Stomach smooth muscle (tissue), 2 donors: ENCODE measurements at regions not wholly inside any gene's neighbourhood (a gene's known extent, or its start where the extent isn't known, plus 50 kb on each side); places are given as distances from the start of the nearest gene placed in this dataset.

ENCODE experiments used
- H3K27ac ChIP-seq: one replicate; pipeline ENCODE4 v1.7.0; 2013; ENCODE audit warnings: mild to moderate bottlenecking, low read length, inconsistent platforms
- H3K27me3 ChIP-seq, 2 donors: one replicate each; pipeline ENCODE4 v1.7.0; 2013; ENCODE audit warnings: low read length in 2 of 2; ENCODE audit not compliant: insufficient read depth in 2 of 2, control insufficient read depth in 1 of 2
- H3K36me3 ChIP-seq, 2 donors: one replicate each; pipeline ENCODE4 v1.7.0; 2013; ENCODE audit warnings: low read length in 2 of 2; ENCODE audit not compliant: control insufficient read depth in 2 of 2, insufficient read depth in 2 of 2
- H3K4me1 ChIP-seq: one replicate; pipeline ENCODE4 v1.7.0; 2013; ENCODE audit warnings: low read length; ENCODE audit not compliant: control insufficient read depth, insufficient read depth
- H3K4me3 ChIP-seq, 2 donors: one replicate each; pipeline ENCODE4 v1.7.0; 2013; ENCODE audit warnings: low read length in 2 of 2
- H3K9ac ChIP-seq, 2 donors: one replicate each; pipeline ENCODE4 v1.7.0; 2013; ENCODE audit warnings: low read length in 2 of 2, mild to moderate bottlenecking in 1 of 2
- H3K9me3 ChIP-seq, 2 donors: one replicate each; pipeline ENCODE4 v1.7.0; 2013; ENCODE audit warnings: low read length in 2 of 2; ENCODE audit not compliant: control insufficient read depth in 2 of 2
- donor health status: healthy.
- donor health status: Pancreatic carcinoma.

- no peaks in the 10 kb centered on the region for H3K9me3 ChIP-seq
- H3K4me1 ChIP-seq, result no peaks in the 10 kb centered on the region
Measured at GRCh38 chr11:87440076-87440770, 402.5 kb downstream of the TMEM135 start.

GRCh38 chr11:87438416-87438815, 400.7 kb downstream of the TMEM135 start:
- no peak overlapping the region for H3K4me3 ChIP-seq
- no peaks in the 10 kb centered on the region for H3K36me3 ChIP-seq
- H3K4me1 ChIP-seq, result no peaks in the 10 kb centered on the region
- H3K27ac ChIP-seq, result no peak overlapping the region
- no peaks in the 10 kb centered on the region for H3K9me3 ChIP-seq
- no peak overlapping the region for H3K9ac ChIP-seq
- no peaks in the 10 kb centered on the region for H3K27me3 ChIP-seq

More at GRCh38 chr11:87440076-87440770, 402.5 kb downstream of the TMEM135 start:
- Histone ChIP-seq H3K9ac (no peak overlapping the region), H3K27me3 (no peaks in the 10 kb centered on the region), H3K27ac (no peak overlapping the region), H3K36me3 (no peaks in the 10 kb centered on the region), H3K4me3 (no peak overlapping the region)

GRCh38 chr11:87437844-87438223, 400.1 kb downstream of the TMEM135 start:
- H3K9me3 ChIP-seq, result no peaks in the 10 kb centered on the region
- H3K27me3 ChIP-seq, result no peaks in the 10 kb centered on the region
- no peaks in the 10 kb centered on the region for H3K4me1 ChIP-seq
- H3K36me3 ChIP-seq, result no peaks in the 10 kb centered on the region
- no peak overlapping the region for H3K4me3 ChIP-seq
- H3K9ac ChIP-seq, result no peak overlapping the region
- H3K27ac ChIP-seq, result no peak overlapping the region

- Histone ChIP-seq H3K4me1 (no peaks in the 10 kb centered on the region), H3K9me3 (no peaks in the 10 kb centered on the region), H3K27me3 (no peaks in the 10 kb centered on the region), H3K27ac (no peak overlapping the region), H3K36me3 (no peaks in the 10 kb centered on the region), H3K4me3 (no peak overlapping the region), H3K9ac (no peak overlapping the region)
Measured at GRCh38 chr11:87437133-87437843, 399.6 kb downstream of the TMEM135 start.

GRCh38 chr11:87432022-87432421, 394.3 kb downstream of the TMEM135 start:
- no peak overlapping the region for H3K27ac ChIP-seq

GRCh38 chr11:87431392-87431791, 393.7 kb downstream of the TMEM135 start:
- Histone ChIP-seq H3K36me3 (no peaks in the 10 kb centered on the region), H3K27me3 (no peaks in the 10 kb centered on the region), H3K4me1 (no peaks in the 10 kb centered on the region), H3K9me3 (no peaks in the 10 kb centered on the region), H3K9ac (no peak overlapping the region), H3K27ac (no peak overlapping the region), H3K4me3 (no peak overlapping the region)

More at GRCh38 chr11:87432022-87432421, 394.3 kb downstream of the TMEM135 start:
- Histone ChIP-seq H3K4me1 (no peaks in the 10 kb centered on the region), H3K36me3 (no peaks in the 10 kb centered on the region), H3K4me3 (no peak overlapping the region), H3K9ac (no peak overlapping the region), H3K27me3 (no peaks in the 10 kb centered on the region), H3K9me3 (no peaks in the 10 kb centered on the region)

- Histone ChIP-seq H3K4me1 (no peaks in the 10 kb centered on the region), H3K9me3 (no peaks in the 10 kb centered on the region), H3K27me3 (no peaks in the 10 kb centered on the region), H3K36me3 (no peaks in the 10 kb centered on the region), H3K27ac (no peak overlapping the region), H3K9ac (no peak overlapping the region), H3K4me3 (no peak overlapping the region)
Measured at GRCh38 chr11:87430821-87431220, 393.1 kb downstream of the TMEM135 start.

GRCh38 chr11:87429996-87430395, 392.3 kb downstream of the TMEM135 start:
- H3K4me1 ChIP-seq, result no peaks in the 10 kb centered on the region
- H3K4me3 ChIP-seq, result no peak overlapping the region
- H3K27ac ChIP-seq, result no peak overlapping the region
- no peaks in the 10 kb centered on the region for H3K9me3 ChIP-seq
- no peaks in the 10 kb centered on the region for H3K36me3 ChIP-seq
- H3K9ac ChIP-seq, result no peak overlapping the region
- H3K27me3 ChIP-seq, result no peaks in the 10 kb centered on the region

GRCh38 chr11:87428266-87428665, 390.5 kb downstream of the TMEM135 start:
- H3K9me3 ChIP-seq, result no peaks in the 10 kb centered on the region
- no peaks in the 10 kb centered on the region for H3K27me3 ChIP-seq
- H3K4me1 ChIP-seq, result no peaks in the 10 kb centered on the region
- H3K36me3 ChIP-seq, result no peaks in the 10 kb centered on the region
- no peak overlapping the region for H3K9ac ChIP-seq
- H3K4me3 ChIP-seq, result no peak overlapping the region
- H3K27ac ChIP-seq, result no peak overlapping the region

GRCh38 chr11:87425943-87426342, 388.2 kb downstream of the TMEM135 start:
- Histone ChIP-seq H3K9me3 (no peaks in the 10 kb centered on the region), H3K4me3 (no peak overlapping the region), H3K27ac (no peak overlapping the region), H3K4me1 (no peaks in the 10 kb centered on the region), H3K36me3 (no peaks in the 10 kb centered on the region), H3K27me3 (no peaks in the 10 kb centered on the region), H3K9ac (no peak overlapping the region)

- Histone ChIP-seq H3K4me3 (no peak overlapping the region), H3K4me1 (no peaks in the 10 kb centered on the region), H3K27ac (no peak overlapping the region), H3K9ac (no peak overlapping the region), H3K27me3 (no peaks in the 10 kb centered on the region), H3K9me3 (no peaks in the 10 kb centered on the region), H3K36me3 (no peaks in the 10 kb centered on the region)
Measured at GRCh38 chr11:87425391-87425790, 387.7 kb downstream of the TMEM135 start.
